Daoy (cell line): ENCODE measurements at regions not wholly inside any gene's neighbourhood (a gene's known extent, or its start where the extent isn't known, plus 50 kb on each side); places are given as distances from the start of the nearest gene placed in this dataset.
A peak's percentile ranks its signal among the peaks of the same experiment; 100 is the strongest.

Source experiments
- DNase-seq: peaks from one replicate; pipeline ENCODE4 v3.0.0-alpha.2; 2015; ENCODE audit warnings: low read depth

- no peak for DNase-seq
Observed at GRCh38 chr15:79373113-79373512, 59.0 kb upstream of the MINAR1 start.

- no peak for DNase-seq
Observed at GRCh38 chr15:79373728-79374127, 58.4 kb upstream of the MINAR1 start.

- DNase-seq, result no peak
Observed at GRCh38 chr15:79376383-79376782, 55.8 kb upstream of the MINAR1 start.

GRCh38 chr15:79378394-79379109 is 53.6 kb upstream of the MINAR1 start:
- no peak for DNase-seq

- DNase-seq, result peak; percentile 55
Observed at GRCh38 chr15:79380755-79381497, 51.2 kb upstream of the MINAR1 start.

- DNase-seq, result no peak
Observed at GRCh38 chr15:79381593-79381992, 50.5 kb upstream of the MINAR1 start.
